ENCODE measurements at regions not wholly inside any gene's neighbourhood (a gene's known extent, or its start where the extent isn't known, plus 50 kb on each side); places are given as distances from the start of the nearest gene placed in this dataset.

DNA sequence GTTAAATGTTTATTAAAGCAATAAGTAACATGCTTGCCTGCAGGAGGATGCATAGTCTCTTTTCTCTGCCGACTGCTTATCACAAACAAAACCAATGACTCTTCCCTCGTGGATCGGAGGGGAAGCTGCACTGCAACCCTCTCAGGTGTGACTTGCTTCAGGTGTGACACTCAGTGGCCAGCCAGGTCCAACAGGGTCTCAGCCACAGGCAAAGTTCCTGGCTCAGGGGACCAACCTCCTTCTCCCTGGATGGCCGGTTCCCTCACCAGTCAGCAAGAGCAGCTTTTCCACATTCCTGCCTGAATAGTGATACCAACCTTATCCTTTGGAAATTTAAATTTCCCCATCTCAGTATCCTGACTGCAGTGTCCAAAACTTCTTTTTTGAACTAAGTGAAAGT, 383.5 kb downstream of the CMPK2 start:
- no peak overlapping the region for H3K4me2 ChIP-seq (ENCODE audit: low read length)
- H3K36me3 ChIP-seq (ENCODE audit: insufficient read depth, low read length), result no peaks in the 10 kb centered on the region
- no peak overlapping the region for H3K27ac ChIP-seq (ENCODE audit: low read length)
- TF ChIP-seq TAF1 (IDR thresholded peaks at IDR 0.05; ENCODE audit: low read depth), result no peak
- TF ChIP-seq POLR2AphosphoS5 (IDR thresholded peaks at IDR 0.05), result no peak
- TF ChIP-seq REST (IDR thresholded peaks at IDR 0.05; ENCODE audit: borderline replicate concordance), result no peak
- TF ChIP-seq EZH2 (IDR thresholded peaks at IDR 0.05; ENCODE audit: borderline replicate concordance, insufficient read depth, low read length, poor library complexity, severe bottlenecking), result no peak
- TF ChIP-seq SMC3 (conservative IDR thresholded peaks at IDR 0.05; ENCODE audit: poor library complexity), result no peak
- TF ChIP-seq CTCF (IDR thresholded peaks at IDR 0.05; ENCODE audit: poor library complexity, severe bottlenecking), result no peak
- TF ChIP-seq EP300 (conservative IDR thresholded peaks at IDR 0.05; ENCODE audit: poor library complexity, severe bottlenecking), result no peak
- no peak for TF ChIP-seq RAD21 (conservative IDR thresholded peaks at IDR 0.05)
- no peak for TF ChIP-seq MXI1 (conservative IDR thresholded peaks at IDR 0.05; ENCODE audit: poor library complexity, severe bottlenecking)
- no peaks in the 10 kb centered on the region for H3K9me2 ChIP-seq (ENCODE audit: insufficient read depth, low read length)
- no peak overlapping the region for H2AFZ ChIP-seq (ENCODE audit: low read depth, low read length)
- H3K79me2 ChIP-seq (replicated peaks; ENCODE audit: insufficient read depth, low read length), result no peaks in the 10 kb centered on the region
- no peak overlapping the region for H3K4me3 ChIP-seq (ENCODE audit: low read length)
- H3K27me3 ChIP-seq (ENCODE audit: insufficient read depth, low read depth, low read length), result no peaks in the 10 kb centered on the region
- H3F3A ChIP-seq (ENCODE audit: insufficient read depth, low read length, poor library complexity, severe bottlenecking), result no peaks in the 10 kb centered on the region
- H3K9ac ChIP-seq (ENCODE audit: low read length), result no peak overlapping the region
- H4K20me1 ChIP-seq (ENCODE audit: insufficient read depth), result no peaks in the 10 kb centered on the region
- H3K9me3 ChIP-seq (ENCODE audit: low read length), result no peaks in the 10 kb centered on the region

DNA sequence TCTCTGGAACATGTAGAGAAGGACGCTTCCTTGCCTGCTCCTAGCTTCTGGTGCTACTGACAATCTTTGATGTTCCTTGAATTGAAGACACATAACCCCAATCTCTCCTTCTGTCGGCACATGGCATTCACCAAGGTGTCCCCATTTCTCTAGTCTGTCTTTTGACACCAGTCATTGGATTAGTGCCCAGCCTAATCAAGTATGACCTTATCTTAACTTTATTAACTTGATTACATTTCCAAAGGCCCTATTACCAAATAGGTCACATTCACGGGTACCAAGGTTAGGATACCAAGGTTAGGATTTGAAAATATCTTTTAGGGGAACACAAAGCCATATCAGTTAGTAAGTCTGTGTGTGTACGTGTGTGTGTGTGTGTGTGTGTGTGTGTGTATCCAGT, 377.9 kb downstream of the CMPK2 start:
- H2AFZ ChIP-seq (ENCODE audit: low read depth, low read length), result no peak overlapping the region
- no peaks in the 10 kb centered on the region for H3F3A ChIP-seq (ENCODE audit: insufficient read depth, low read length, poor library complexity, severe bottlenecking)
- H3K9ac ChIP-seq (ENCODE audit: low read length), result no peak overlapping the region
- H3K27me3 ChIP-seq (ENCODE audit: insufficient read depth, low read depth, low read length), result no peaks in the 10 kb centered on the region
- no peaks in the 10 kb centered on the region for H3K9me2 ChIP-seq (ENCODE audit: insufficient read depth, low read length)
- no peak overlapping the region for H3K27ac ChIP-seq (ENCODE audit: low read length)
- no peaks in the 10 kb centered on the region for H3K79me2 ChIP-seq (replicated peaks; ENCODE audit: insufficient read depth, low read length)
- H3K36me3 ChIP-seq (ENCODE audit: insufficient read depth, low read length), result no peaks in the 10 kb centered on the region
- no peak overlapping the region for H3K4me3 ChIP-seq (ENCODE audit: low read length)
- no peaks in the 10 kb centered on the region for H3K9me3 ChIP-seq (ENCODE audit: low read length)
- TF ChIP-seq POLR2AphosphoS5 (IDR thresholded peaks at IDR 0.05) (no peak), CTCF (IDR thresholded peaks at IDR 0.05; ENCODE audit: poor library complexity, severe bottlenecking) (no peak), RAD21 (conservative IDR thresholded peaks at IDR 0.05) (no peak), SMC3 (conservative IDR thresholded peaks at IDR 0.05; ENCODE audit: poor library complexity) (no peak), TAF1 (IDR thresholded peaks at IDR 0.05; ENCODE audit: low read depth) (no peak), REST (IDR thresholded peaks at IDR 0.05; ENCODE audit: borderline replicate concordance) (no peak), MXI1 (conservative IDR thresholded peaks at IDR 0.05; ENCODE audit: poor library complexity, severe bottlenecking) (no peak), EP300 (conservative IDR thresholded peaks at IDR 0.05; ENCODE audit: poor library complexity, severe bottlenecking) (no peak), EZH2 (IDR thresholded peaks at IDR 0.05; ENCODE audit: borderline replicate concordance, insufficient read depth, low read length, poor library complexity, severe bottlenecking) (no peak)
- H3K4me2 ChIP-seq (ENCODE audit: low read length), result no peak overlapping the region
- H4K20me1 ChIP-seq (ENCODE audit: insufficient read depth), result no peaks in the 10 kb centered on the region

Data from neural cell (in vitro differentiated cells).